ENCODE measurements at regions not wholly inside any gene's neighbourhood (a gene's known extent, or its start where the extent isn't known, plus 50 kb on each side); places are given as distances from the start of the nearest gene placed in this dataset.

GRCh38 chr17:51491416-51491815, 231.1 kb downstream of the UTP18 start:
- H3K9me2 ChIP-seq (ENCODE audit: insufficient read depth), result no peaks in the 10 kb centered on the region
- H4K20me1 ChIP-seq (ENCODE audit: insufficient read depth), result no peaks in the 10 kb centered on the region
- no peaks in the 10 kb centered on the region for H3K4me1 ChIP-seq (replicated peaks; ENCODE audit: insufficient read depth)
- DNase-seq, result no peak
- no peaks in the 10 kb centered on the region for H3K79me2 ChIP-seq (ENCODE audit: low read depth)
- BruUV-seq (replicated peaks), result no TSS peak
- no peaks in the 10 kb centered on the region for H3K9me3 ChIP-seq (ENCODE audit: insufficient read depth, low read depth)
- ChIA-PET POLR2A (ENCODE audit: unreplicated experiment) (no interaction called here), CTCF (no interaction called here)
- no peak for TF ChIP-seq EZH2 (IDR thresholded peaks at IDR 0.05; ENCODE audit: low read depth)
- no peak for TF ChIP-seq CTCF (conservative IDR thresholded peaks at IDR 0.05)
- H3K36me3 ChIP-seq (ENCODE audit: low read depth), result no peaks in the 10 kb centered on the region
- H3F3A ChIP-seq (ENCODE audit: insufficient read depth, low read depth), result no peaks in the 10 kb centered on the region
- H3K27me3 ChIP-seq (ENCODE audit: insufficient read depth, low read depth), result peaks cover 18% of the 10 kb centered on the region; the same call in 1 of the 2 replicates
- no peak overlapping the region for H3K27ac ChIP-seq
- H3K4me3 ChIP-seq, result no peak overlapping the region
- no peak overlapping the region for H3K4me2 ChIP-seq
- intact Hi-C loops (cut with micrococcal nuclease; ENCODE audit: unreplicated experiment), result no loop called here
- H2AFZ ChIP-seq, result no peak overlapping the region

GRCh38 chr17:51493206-51493605, 232.9 kb downstream of the UTP18 start:
- Histone ChIP-seq H3K9me2 (ENCODE audit: insufficient read depth) (no peaks in the 10 kb centered on the region), H3K4me1 (replicated peaks; ENCODE audit: insufficient read depth) (no peaks in the 10 kb centered on the region), H3K4me3 (no peak overlapping the region), H4K20me1 (ENCODE audit: insufficient read depth) (no peaks in the 10 kb centered on the region), H3K4me2 (no peak overlapping the region), H3K27me3 (ENCODE audit: insufficient read depth, low read depth) (peaks cover 18% of the 10 kb centered on the region; the same call in 1 of the 2 replicates), H3K9me3 (ENCODE audit: insufficient read depth, low read depth) (no peaks in the 10 kb centered on the region), H3F3A (ENCODE audit: insufficient read depth, low read depth) (no peaks in the 10 kb centered on the region), H2AFZ (no peak overlapping the region), H3K79me2 (ENCODE audit: low read depth) (no peaks in the 10 kb centered on the region), H3K27ac (no peak overlapping the region), H3K36me3 (ENCODE audit: low read depth) (no peaks in the 10 kb centered on the region)
- ChIA-PET CTCF (no interaction called here), POLR2A (ENCODE audit: unreplicated experiment) (no interaction called here)
- DNase-seq, result no peak
- intact Hi-C loops (cut with micrococcal nuclease; ENCODE audit: unreplicated experiment), result no loop called here
- BruUV-seq (replicated peaks), result no TSS peak
- TF ChIP-seq EZH2 (IDR thresholded peaks at IDR 0.05; ENCODE audit: low read depth) (no peak), CTCF (conservative IDR thresholded peaks at IDR 0.05) (no peak)

GRCh38 chr17:51496378-51496777, 236.0 kb downstream of the UTP18 start:
- CTCF ChIA-PET, result no interaction called here
- Histone ChIP-seq H3K9me3 (ENCODE audit: insufficient read depth, low read depth) (no peaks in the 10 kb centered on the region), H3K27me3 (ENCODE audit: insufficient read depth, low read depth) (peaks cover 7% of the 10 kb centered on the region; the same call in 1 of the 2 replicates), H3K4me2 (no peak overlapping the region), H3K27ac (no peak overlapping the region), H3K36me3 (ENCODE audit: low read depth) (no peaks in the 10 kb centered on the region), H3F3A (ENCODE audit: insufficient read depth, low read depth) (no peaks in the 10 kb centered on the region), H3K9me2 (ENCODE audit: insufficient read depth) (no peaks in the 10 kb centered on the region), H4K20me1 (ENCODE audit: insufficient read depth) (no peaks in the 10 kb centered on the region), H3K4me1 (replicated peaks; ENCODE audit: insufficient read depth) (no peaks in the 10 kb centered on the region), H3K4me3 (no peak overlapping the region), H3K79me2 (ENCODE audit: low read depth) (no peaks in the 10 kb centered on the region), H2AFZ (no peak overlapping the region)
- intact Hi-C loops (cut with micrococcal nuclease; ENCODE audit: unreplicated experiment), result no loop called here
- POLR2A ChIA-PET (ENCODE audit: unreplicated experiment), result no interaction called here
- no TSS peak for BruUV-seq (replicated peaks)
- DNase-seq, result no peak
- no peak for TF ChIP-seq EZH2 (IDR thresholded peaks at IDR 0.05; ENCODE audit: low read depth)

GRCh38 chr17:51499897-51500296, 239.6 kb downstream of the UTP18 start:
- intact Hi-C loops (cut with micrococcal nuclease; ENCODE audit: unreplicated experiment), result no loop called here
- POLR2A ChIA-PET (ENCODE audit: unreplicated experiment), result no interaction called here

More at GRCh38 chr17:51499897-51500296, 239.6 kb downstream of the UTP18 start:
- Histone ChIP-seq H3K27ac (no peak overlapping the region), H3K36me3 (ENCODE audit: low read depth) (no peaks in the 10 kb centered on the region), H3K79me2 (ENCODE audit: low read depth) (no peaks in the 10 kb centered on the region), H4K20me1 (ENCODE audit: insufficient read depth) (no peaks in the 10 kb centered on the region), H3K4me1 (replicated peaks; ENCODE audit: insufficient read depth) (no peaks in the 10 kb centered on the region), H3K4me3 (no peak overlapping the region), H3K9me2 (ENCODE audit: insufficient read depth) (no peaks in the 10 kb centered on the region), H3K9me3 (ENCODE audit: insufficient read depth, low read depth) (no peaks in the 10 kb centered on the region), H3K27me3 (ENCODE audit: insufficient read depth, low read depth) (peaks cover 7% of the 10 kb centered on the region; the same call in 1 of the 2 replicates), H3K4me2 (no peak overlapping the region), H3F3A (ENCODE audit: insufficient read depth, low read depth) (no peaks in the 10 kb centered on the region), H2AFZ (no peak overlapping the region)
- TF ChIP-seq CTCF (conservative IDR thresholded peaks at IDR 0.05), result no peak
- TF ChIP-seq EZH2 (IDR thresholded peaks at IDR 0.05; ENCODE audit: low read depth), result no peak
- no peak for DNase-seq
- CTCF ChIA-PET, result no interaction called here
- no TSS peak for BruUV-seq (replicated peaks)
